AG04450 (cell line): ENCODE measurements at regions not wholly inside any gene's neighbourhood (a gene's known extent, or its start where the extent isn't known, plus 50 kb on each side); places are given as distances from the start of the nearest gene placed in this dataset.

Source experiments
- CTCF ChIA-PET: fragments of 300-600, 350-600 bp; formaldehyde crosslinking; extraction: SDS; loops from one replicate; lab custom pipeline; 2022; ENCODE audit warnings: antibody characterized with exemption, inconsistent platforms; lab: Charles Lee
- POLR2A ChIA-PET: fragments of 350-600 bp; formaldehyde crosslinking; extraction: SDS; loops from one replicate; lab custom pipeline; 2021; ENCODE audit warnings: antibody characterized with exemption, inconsistent platforms; lab: Yijun Ruan, JAX
- DNase-seq: peaks from one replicate; pipeline ENCODE4 v3.0.0-alpha.2; 2011; ENCODE audit warnings: low read depth, low spot score
- H3K27ac ChIP-seq: one replicate; pipeline ENCODE4 v1.5.1; 2012; ENCODE audit warnings: low read depth, low read length, control low read depth
- H3K27me3 ChIP-seq: one replicate; pipeline ENCODE4 v1.6.0; 2012; ENCODE audit warnings: low read length; ENCODE audit not compliant: control insufficient read depth, insufficient read depth
- H3K4me3 ChIP-seq: 2 replicates; pipeline ENCODE4 v1.5.1; 2011; ENCODE audit warnings: mild to moderate bottlenecking, low read depth, low read length, control low read depth
- H3K9me3 ChIP-seq: 2 replicates; pipeline ENCODE4 v1.5.1; 2012; ENCODE audit warnings: low read length; ENCODE audit not compliant: control insufficient read depth, insufficient read depth
- TF ChIP-seq, protein P1 (sequence below): IDR thresholded peaks from 2 replicates; pipeline ENCODE4 v1.5.1; 2011; ENCODE audit warnings: low read depth, low read length, control low read depth, inconsistent platforms

DNA sequence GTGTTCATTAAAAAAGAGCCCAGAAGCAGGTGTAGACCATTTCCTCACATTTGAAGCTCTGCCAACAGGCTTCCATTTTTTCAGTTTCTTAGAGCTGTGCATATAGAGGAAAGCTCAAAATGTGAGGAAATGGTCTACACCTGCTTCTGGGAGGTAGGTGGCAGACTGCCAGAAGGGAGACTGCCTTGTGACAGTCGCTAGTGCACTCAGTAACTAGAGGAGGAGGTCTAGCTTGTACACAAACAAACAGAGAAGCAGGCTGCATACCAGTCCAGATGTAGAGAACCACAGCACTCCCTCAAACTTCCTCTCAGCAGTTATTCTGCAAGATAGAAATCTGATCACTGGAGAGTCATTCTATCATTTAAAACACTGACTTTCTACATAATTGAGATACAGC is 800.2 kb downstream of the EFNB2 start:
- ChIA-PET POLR2A (no interaction called here), CTCF (no interaction called here)
- TF ChIP-seq, protein P1, sequence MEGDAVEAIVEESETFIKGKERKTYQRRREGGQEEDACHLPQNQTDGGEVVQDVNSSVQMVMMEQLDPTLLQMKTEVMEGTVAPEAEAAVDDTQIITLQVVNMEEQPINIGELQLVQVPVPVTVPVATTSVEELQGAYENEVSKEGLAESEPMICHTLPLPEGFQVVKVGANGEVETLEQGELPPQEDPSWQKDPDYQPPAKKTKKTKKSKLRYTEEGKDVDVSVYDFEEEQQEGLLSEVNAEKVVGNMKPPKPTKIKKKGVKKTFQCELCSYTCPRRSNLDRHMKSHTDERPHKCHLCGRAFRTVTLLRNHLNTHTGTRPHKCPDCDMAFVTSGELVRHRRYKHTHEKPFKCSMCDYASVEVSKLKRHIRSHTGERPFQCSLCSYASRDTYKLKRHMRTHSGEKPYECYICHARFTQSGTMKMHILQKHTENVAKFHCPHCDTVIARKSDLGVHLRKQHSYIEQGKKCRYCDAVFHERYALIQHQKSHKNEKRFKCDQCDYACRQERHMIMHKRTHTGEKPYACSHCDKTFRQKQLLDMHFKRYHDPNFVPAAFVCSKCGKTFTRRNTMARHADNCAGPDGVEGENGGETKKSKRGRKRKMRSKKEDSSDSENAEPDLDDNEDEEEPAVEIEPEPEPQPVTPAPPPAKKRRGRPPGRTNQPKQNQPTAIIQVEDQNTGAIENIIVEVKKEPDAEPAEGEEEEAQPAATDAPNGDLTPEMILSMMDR = no peak
- Histone ChIP-seq H3K4me3 (no peak overlapping the region), H3K27me3 (no peaks in the 10 kb centered on the region), H3K27ac (no peak overlapping the region), H3K9me3 (no peaks in the 10 kb centered on the region)
- DNase-seq = no peak

DNA sequence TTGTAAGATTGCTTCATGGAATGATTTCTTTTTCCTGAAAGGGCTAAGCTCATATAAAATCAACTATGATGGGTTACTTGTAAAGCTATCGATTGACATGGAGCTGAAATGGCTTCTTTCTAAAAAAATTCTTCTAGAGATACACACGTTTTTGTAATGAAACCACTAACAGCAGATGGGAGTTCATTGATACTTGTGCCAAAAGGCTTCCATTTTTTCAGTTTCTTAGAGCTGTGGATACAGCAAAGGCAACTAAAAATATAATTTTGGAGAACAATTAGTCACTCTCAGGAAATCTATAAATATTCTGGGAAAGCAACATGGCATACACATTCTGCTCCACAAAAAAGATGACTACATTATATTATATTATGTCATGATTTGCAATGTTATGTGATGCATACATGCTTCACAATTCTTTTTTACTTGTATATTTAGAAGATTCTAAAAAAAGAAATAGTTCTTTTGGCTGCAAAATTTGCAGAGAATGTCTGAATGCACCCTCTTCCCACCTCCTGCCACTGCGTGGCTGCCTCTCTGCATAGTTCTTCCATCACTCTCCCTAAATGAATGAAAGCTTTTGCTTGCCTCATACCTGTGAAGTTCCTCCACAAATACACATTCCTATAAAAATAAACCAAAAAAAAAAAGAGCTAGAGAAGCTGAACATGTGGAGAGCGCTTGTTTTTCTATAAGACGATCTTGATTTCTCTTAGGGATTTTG is 802.5 kb downstream of the EFNB2 start:
- ChIA-PET POLR2A (no interaction called here), CTCF (no interaction called here)
- Histone ChIP-seq H3K27me3 (no peaks in the 10 kb centered on the region), H3K27ac (no peak overlapping the region), H3K4me3 (no peak overlapping the region), H3K9me3 (no peaks in the 10 kb centered on the region)
- DNase-seq = no peak
- TF ChIP-seq, protein P1 = no peak

DNA sequence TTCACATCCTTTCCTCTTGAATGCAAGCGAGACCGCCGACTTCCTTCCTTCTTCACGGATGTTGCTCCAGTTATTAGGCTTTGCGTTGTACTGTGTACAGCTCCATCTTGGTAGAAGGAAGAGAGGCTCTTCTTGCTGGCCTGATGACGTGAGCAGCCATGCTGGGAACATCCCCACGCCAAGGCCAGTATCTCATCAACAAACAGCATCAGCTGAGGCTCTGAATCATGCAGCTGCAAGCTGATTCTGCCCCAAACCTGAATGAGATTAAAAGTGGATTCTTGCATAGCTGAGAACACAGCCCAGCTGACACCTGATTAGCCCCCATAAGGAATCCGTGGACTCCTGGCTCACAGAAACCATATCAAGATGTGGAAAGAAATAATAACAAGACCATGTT is 809.6 kb downstream of the EFNB2 start:
- CTCF ChIA-PET = no interaction called here
- POLR2A ChIA-PET = no interaction called here
- DNase-seq = no peak
- H3K9me3 ChIP-seq = no peaks in the 10 kb centered on the region
- TF ChIP-seq, protein P1 = no peak
- no peak overlapping the region for H3K4me3 ChIP-seq
- no peaks in the 10 kb centered on the region for H3K27me3 ChIP-seq
- H3K27ac ChIP-seq = no peak overlapping the region

DNA sequence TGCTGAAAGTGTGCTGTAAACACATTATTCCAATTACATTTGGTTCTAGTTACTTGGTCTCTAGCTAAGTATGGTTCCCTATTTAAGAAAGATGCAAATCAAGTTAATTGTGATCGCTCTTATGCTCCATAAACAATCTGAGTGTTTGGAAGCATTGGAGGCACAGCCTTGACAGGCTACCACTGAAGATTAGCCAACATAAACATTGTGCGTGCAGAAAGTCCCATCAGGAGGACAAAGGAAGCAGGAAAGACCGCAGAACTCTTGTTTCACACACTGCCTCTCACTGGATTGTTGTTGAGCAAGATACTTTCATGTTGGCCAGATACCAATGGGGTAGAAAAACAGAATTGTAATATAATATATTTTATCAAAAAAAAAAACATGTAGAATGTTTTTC is 814.4 kb downstream of the EFNB2 start:
- H3K9me3 ChIP-seq = no peaks in the 10 kb centered on the region
- H3K27ac ChIP-seq = no peak overlapping the region
- TF ChIP-seq, protein P1 = no peak
- no peak for DNase-seq
- no peak overlapping the region for H3K4me3 ChIP-seq
- ChIA-PET CTCF (no interaction called here), POLR2A (no interaction called here)
- H3K27me3 ChIP-seq = no peaks in the 10 kb centered on the region

DNA sequence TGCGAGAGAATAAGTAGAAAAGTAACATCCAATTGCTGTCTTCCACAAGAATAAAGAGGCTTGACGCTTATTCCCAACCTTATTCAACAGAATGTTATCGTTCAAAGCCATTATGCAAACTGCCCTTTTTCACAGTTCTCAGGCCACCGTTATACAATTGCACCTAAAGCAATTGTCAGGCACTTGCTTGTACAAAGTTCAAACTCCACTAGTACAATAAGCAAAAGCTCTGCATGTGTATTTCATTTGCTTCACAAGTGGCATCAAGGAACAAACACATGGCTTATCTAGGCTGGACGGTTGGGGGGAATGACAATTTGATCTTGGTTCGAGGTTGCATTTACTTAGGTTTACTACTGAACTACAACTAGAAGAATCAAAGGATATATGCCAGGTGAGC is 815.6 kb downstream of the EFNB2 start:
- Histone ChIP-seq H3K9me3 (no peaks in the 10 kb centered on the region), H3K4me3 (no peak overlapping the region), H3K27ac (no peak overlapping the region), H3K27me3 (no peaks in the 10 kb centered on the region)
- POLR2A ChIA-PET = interaction anchor here (0.6 kb wide), 1 partner anchor 671 kb away, joined by 3 read pairs; no protein-coding TSS in a partner anchor
- CTCF ChIA-PET = interaction anchor here (0.6 kb wide), 1 partner anchor 1160 kb away, joined by 4 read pairs; no protein-coding TSS in a partner anchor
- no peak for DNase-seq
- TF ChIP-seq, protein P1 = no peak
